NCI-H1417 treated with DMSO at 0.1 percent for 48 hours (cell line): ENCODE measurements at regions not wholly inside any gene's neighbourhood (a gene's known extent, or its start where the extent isn't known, plus 50 kb on each side); places are given as distances from the start of the nearest gene placed in this dataset.

Source experiments
- DNase-seq: peaks from one replicate; lab custom pipeline; 2025; lab: John Stamatoyannopoulos, UW

- DNase-seq: no peak
These were observed 180.1 kb upstream of the ARID2 start for GRCh38 chr12:45549337-45549902.

GRCh38 chr12:45553204-45553603, 176.3 kb upstream of the ARID2 start:
- no peak for DNase-seq

- no peak for DNase-seq
These were observed 172.5 kb upstream of the ARID2 start for GRCh38 chr12:45557016-45557415.

- no peak for DNase-seq
These were observed 171.2 kb upstream of the ARID2 start for GRCh38 chr12:45558353-45558752.

- DNase-seq: no peak
These were observed 170.0 kb upstream of the ARID2 start for GRCh38 chr12:45559537-45559936.

GRCh38 chr12:45560689-45561088, 168.8 kb upstream of the ARID2 start:
- no peak for DNase-seq

- DNase-seq: no peak
These were observed 168.0 kb upstream of the ARID2 start for GRCh38 chr12:45561488-45561887.

- no peak for DNase-seq
These were observed 163.9 kb upstream of the ARID2 start for GRCh38 chr12:45565590-45565989.

GRCh38 chr12:45566257-45566656, 163.2 kb upstream of the ARID2 start:
- no peak for DNase-seq

GRCh38 chr12:45568808-45569207, 160.7 kb upstream of the ARID2 start:
- no peak for DNase-seq

- DNase-seq: no peak
These were observed 159.0 kb upstream of the ARID2 start for GRCh38 chr12:45570501-45570900.

GRCh38 chr12:45572114-45572513, 157.4 kb upstream of the ARID2 start:
- DNase-seq: no peak

GRCh38 chr12:45575417-45575816, 154.1 kb upstream of the ARID2 start:
- DNase-seq: no peak

- DNase-seq: no peak
These were observed 153.6 kb upstream of the ARID2 start for GRCh38 chr12:45575823-45576475.

- no peak for DNase-seq
These were observed 151.6 kb upstream of the ARID2 start for GRCh38 chr12:45577844-45578399.

- DNase-seq: no peak
These were observed 149.0 kb upstream of the ARID2 start for GRCh38 chr12:45580356-45580969.

- no peak for DNase-seq
These were observed 148.4 kb upstream of the ARID2 start for GRCh38 chr12:45581112-45581511.

GRCh38 chr12:45582536-45582935, 147.0 kb upstream of the ARID2 start:
- no peak for DNase-seq

- DNase-seq: no peak
These were observed 146.4 kb upstream of the ARID2 start for GRCh38 chr12:45582986-45583659.

GRCh38 chr12:45584336-45584735, 145.2 kb upstream of the ARID2 start:
- DNase-seq: no peak

GRCh38 chr12:45585522-45586230, 143.8 kb upstream of the ARID2 start:
- no peak for DNase-seq

- DNase-seq: no peak
These were observed 143.0 kb upstream of the ARID2 start for GRCh38 chr12:45586486-45586885.
